HL-60 (cell line): ENCODE measurements at regions not wholly inside any gene's neighbourhood (a gene's known extent, or its start where the extent isn't known, plus 50 kb on each side); places are given as distances from the start of the nearest gene placed in this dataset.

Source experiments
- DNase-seq, 2 experiments: peaks; one replicate each; pipeline ENCODE4 v3.0.0-alpha.2; 2010 to 2020; ENCODE audit warnings: low read depth in 1 of 2, low spot score in 1 of 2
- H3K27ac ChIP-seq: fragments of 250-450 bp; sonication (Bioruptor Pico); replicated peaks from 2 replicates; pipeline ENCODE4 v1.5.1; 2020; ENCODE audit warnings: mild to moderate bottlenecking, moderate library complexity
- H3K27me3 ChIP-seq: fragments of 250-450 bp; sonication (Bioruptor Pico); 2 replicates; pipeline ENCODE4 v1.5.1; 2021; ENCODE audit warnings: mild to moderate bottlenecking, moderate library complexity; ENCODE audit not compliant: insufficient read depth, poor library complexity, severe bottlenecking
- H3K4me3 ChIP-seq: replicated peaks from 2 replicates; pipeline ENCODE4 v1.5.1; 2011; ENCODE audit warnings: mild to moderate bottlenecking, control low read depth, low read length; ENCODE audit not compliant: insufficient read depth
- CTCF ChIP-seq: IDR thresholded peaks from one replicate; pipeline ENCODE4 v1.5.1; 2011; ENCODE audit warnings: low read length, control low read depth, inconsistent platforms; ENCODE audit not compliant: insufficient read depth
- GABPA ChIP-seq: IDR thresholded peaks from 2 replicates; pipeline ENCODE4 v1.6.1; 2012; ENCODE audit warnings: low read depth
- POLR2AphosphoS5 ChIP-seq: IDR thresholded peaks from 2 replicates; pipeline ENCODE4 v1.6.1; 2012; ENCODE audit warnings: low read depth
- REST ChIP-seq: IDR thresholded peaks from 2 replicates; pipeline ENCODE4 v1.6.1; 2012; ENCODE audit warnings: low read depth; ENCODE audit not compliant: insufficient replicate concordance
- SPI1 ChIP-seq: IDR thresholded peaks from 2 replicates; pipeline ENCODE4 v1.6.1; 2012; ENCODE audit warnings: low read depth, mild to moderate bottlenecking, borderline replicate concordance

- DNase-seq: no peak
- no peak overlapping the region for H3K27ac ChIP-seq
- TF ChIP-seq CTCF: no peak
- TF ChIP-seq GABPA: no peak
- no peak for TF ChIP-seq REST
- no peak for TF ChIP-seq SPI1
- TF ChIP-seq POLR2AphosphoS5: no peak
- H3K27me3 ChIP-seq: no peaks in the 10 kb centered on the region
- H3K4me3 ChIP-seq: no peak overlapping the region
Observed at GRCh38 chr10:61097026-61097425, 153.0 kb upstream of the RHOBTB1 start.

GRCh38 chr10:61096056-61096455 lies 152.1 kb upstream of the RHOBTB1 start:
- no peaks in the 10 kb centered on the region for H3K27me3 ChIP-seq
- H3K27ac ChIP-seq: no peak overlapping the region
- H3K4me3 ChIP-seq: no peak overlapping the region
- DNase-seq: no peak
- TF ChIP-seq GABPA: no peak
- TF ChIP-seq SPI1: no peak

DNA sequence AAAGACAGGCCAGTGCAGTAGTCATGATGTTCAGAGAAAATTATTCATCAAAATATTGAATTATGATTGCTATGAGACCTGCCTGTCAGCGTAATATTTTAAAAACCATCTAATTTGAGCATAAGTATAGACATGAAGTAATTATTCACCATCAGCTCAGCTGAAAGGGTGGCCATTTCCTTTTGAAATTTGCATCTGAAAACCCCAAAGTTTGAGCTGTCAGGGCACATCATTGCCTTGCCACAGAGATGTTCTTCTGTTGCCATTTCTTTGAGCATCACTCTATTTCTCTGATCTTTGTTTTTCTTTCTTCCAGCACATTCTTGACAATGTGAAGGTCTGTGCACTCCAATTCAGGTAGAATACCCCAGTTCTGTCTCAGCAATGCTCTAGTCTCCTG lies 147.5 kb upstream of the RHOBTB1 start:
- H3K4me3 ChIP-seq: no peak overlapping the region
- H3K27me3 ChIP-seq: no peaks in the 10 kb centered on the region

GRCh38 chr10:61089251-61089650 lies 145.3 kb upstream of the RHOBTB1 start:
- DNase-seq: no peak
- Histone ChIP-seq H3K4me3 (no peak overlapping the region), H3K27ac (no peak overlapping the region), H3K27me3 (no peaks in the 10 kb centered on the region)
- no peak for TF ChIP-seq CTCF

More for the DNA sequence above, 147.5 kb upstream of the RHOBTB1 start:
- DNase-seq: no peak
- H3K27ac ChIP-seq: no peak overlapping the region
- TF ChIP-seq GABPA: no peak

GRCh38 chr10:61084493-61084892 lies 140.5 kb upstream of the RHOBTB1 start:
- H3K4me3 ChIP-seq: no peak overlapping the region
- H3K27ac ChIP-seq: no peak overlapping the region
- H3K27me3 ChIP-seq: no peaks in the 10 kb centered on the region
- TF ChIP-seq SPI1 (no peak), GABPA (no peak), REST (no peak), POLR2AphosphoS5 (no peak), CTCF (no peak)
- DNase-seq: no peak
